Left ventricle myocardium inferior (tissue), 1 donor: ENCODE measurements at regions not wholly inside any gene's neighbourhood (a gene's known extent, or its start where the extent isn't known, plus 50 kb on each side); places are given as distances from the start of the nearest gene placed in this dataset.
"Not testable (repeated sequence)": the region's sequence is repeated elsewhere in the genome, so short reads cannot be mapped to it uniquely, and the experiment has no call there.

Experiments used
- DNase-seq: peaks from one replicate; pipeline ENCODE4 v3.0.0-alpha.2; 2020
- H3K27ac ChIP-seq: fragments of 200-600 bp; replicated peaks from 2 replicates; pipeline ENCODE4 v1.8.0; 2021
- H3K27me3 ChIP-seq: fragments of 200-600 bp; 2 replicates; pipeline ENCODE4 v1.8.0; 2021; ENCODE audit warnings: low read depth
- H3K36me3 ChIP-seq: fragments of 200-600 bp; 2 replicates; pipeline ENCODE4 v1.8.0; 2021
- H3K4me1 ChIP-seq: fragments of 200-600 bp; 2 replicates; pipeline ENCODE4 v1.8.0; 2021
- H3K4me3 ChIP-seq: fragments of 200-600 bp; 2 replicates; pipeline ENCODE4 v1.8.0; 2021; ENCODE audit warnings: mild to moderate bottlenecking, moderate library complexity
- H3K9me3 ChIP-seq: fragments of 200-600 bp; replicated peaks from 2 replicates; pipeline ENCODE4 v1.8.0; 2021
- CTCF ChIP-seq: fragments of 200-600 bp; IDR thresholded peaks from 2 replicates; pipeline ENCODE4 v1.8.0; 2021; ENCODE audit warnings: antibody characterized with exemption, mild to moderate bottlenecking, borderline replicate concordance
- intact Hi-C: fragments of 100-400 bp; cut with micrococcal nuclease; formaldehyde crosslinking; loops from one replicate; pipeline ENCODE4 v1.11.0; 2022
- donor health status: DM: no; HTN: yes; CAD: no; lungs with severe emphysema.

- Histone ChIP-seq H3K27me3 (no peaks in the 10 kb centered on the region), H3K27ac (no peak overlapping the region), H3K4me1 (peaks cover 17% of the 10 kb centered on the region), H3K9me3 (no peaks in the 10 kb centered on the region), H3K4me3 (no peak overlapping the region), H3K36me3 (no peaks in the 10 kb centered on the region)
- DNase-seq, result no peak
- intact Hi-C loops, result no loop called here
- TF ChIP-seq CTCF, result no peak
Observed at GRCh38 chr3:171978390-171978789, 61.0 kb upstream of the FNDC3B start.

- TF ChIP-seq CTCF, result no peak
- Histone ChIP-seq H3K9me3 (no peaks in the 10 kb centered on the region), H3K4me3 (no peak overlapping the region), H3K4me1 (peaks cover 17% of the 10 kb centered on the region), H3K27me3 (no peaks in the 10 kb centered on the region), H3K36me3 (no peaks in the 10 kb centered on the region), H3K27ac (no peak overlapping the region)
- intact Hi-C loops, result no loop called here
- no peak for DNase-seq
Observed at GRCh38 chr3:171979081-171979480, 60.3 kb upstream of the FNDC3B start.

- Histone ChIP-seq H3K4me3 (no peak overlapping the region), H3K27ac (no peak overlapping the region), H3K27me3 (no peaks in the 10 kb centered on the region), H3K9me3 (no peaks in the 10 kb centered on the region), H3K4me1 (peaks cover 14% of the 10 kb centered on the region), H3K36me3 (no peaks in the 10 kb centered on the region)
- TF ChIP-seq CTCF, result no peak
- no peak for DNase-seq
- intact Hi-C loops, result no loop called here
Observed at GRCh38 chr3:171980578-171981270, 58.7 kb upstream of the FNDC3B start.

GRCh38 chr3:171981271-171981605 is 58.1 kb upstream of the FNDC3B start:
- Histone ChIP-seq H3K36me3 (no peaks in the 10 kb centered on the region), H3K4me1 (peaks cover 9% of the 10 kb centered on the region), H3K9me3 (no peaks in the 10 kb centered on the region), H3K27ac (no peak overlapping the region), H3K4me3 (no peak overlapping the region), H3K27me3 (no peaks in the 10 kb centered on the region)
- DNase-seq, result no peak
- no peak for TF ChIP-seq CTCF
- intact Hi-C loops, result no loop called here

- intact Hi-C loops, result no loop called here
- Histone ChIP-seq H3K4me3 (no peak overlapping the region), H3K4me1 (no peaks in the 10 kb centered on the region), H3K36me3 (no peaks in the 10 kb centered on the region), H3K27ac (no peak overlapping the region), H3K27me3 (no peaks in the 10 kb centered on the region), H3K9me3 (no peaks in the 10 kb centered on the region)
- no peak for TF ChIP-seq CTCF
- DNase-seq, result no peak
Observed at GRCh38 chr3:171982828-171983227, 56.5 kb upstream of the FNDC3B start.

GRCh38 chr3:171983685-171984084 is 55.7 kb upstream of the FNDC3B start:
- DNase-seq, H3K27me3 ChIP-seq, intact Hi-C loops, H3K9me3 ChIP-seq, H3K4me3 ChIP-seq, H3K36me3 ChIP-seq, H3K4me1 ChIP-seq, H3K27ac ChIP-seq: not testable (repeated sequence)
